ENCODE measurements at regions not wholly inside any gene's neighbourhood (a gene's known extent, or its start where the extent isn't known, plus 50 kb on each side); places are given as distances from the start of the nearest gene placed in this dataset.

GRCh38 chr10:43980313-43980712, 331.6 kb upstream of the ZNF32 start:
- TF ChIP-seq, protein P1, sequence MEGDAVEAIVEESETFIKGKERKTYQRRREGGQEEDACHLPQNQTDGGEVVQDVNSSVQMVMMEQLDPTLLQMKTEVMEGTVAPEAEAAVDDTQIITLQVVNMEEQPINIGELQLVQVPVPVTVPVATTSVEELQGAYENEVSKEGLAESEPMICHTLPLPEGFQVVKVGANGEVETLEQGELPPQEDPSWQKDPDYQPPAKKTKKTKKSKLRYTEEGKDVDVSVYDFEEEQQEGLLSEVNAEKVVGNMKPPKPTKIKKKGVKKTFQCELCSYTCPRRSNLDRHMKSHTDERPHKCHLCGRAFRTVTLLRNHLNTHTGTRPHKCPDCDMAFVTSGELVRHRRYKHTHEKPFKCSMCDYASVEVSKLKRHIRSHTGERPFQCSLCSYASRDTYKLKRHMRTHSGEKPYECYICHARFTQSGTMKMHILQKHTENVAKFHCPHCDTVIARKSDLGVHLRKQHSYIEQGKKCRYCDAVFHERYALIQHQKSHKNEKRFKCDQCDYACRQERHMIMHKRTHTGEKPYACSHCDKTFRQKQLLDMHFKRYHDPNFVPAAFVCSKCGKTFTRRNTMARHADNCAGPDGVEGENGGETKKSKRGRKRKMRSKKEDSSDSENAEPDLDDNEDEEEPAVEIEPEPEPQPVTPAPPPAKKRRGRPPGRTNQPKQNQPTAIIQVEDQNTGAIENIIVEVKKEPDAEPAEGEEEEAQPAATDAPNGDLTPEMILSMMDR (conservative IDR thresholded peaks at IDR 0.05 in 1 of 2, IDR thresholded peaks at IDR 0.05 in 1 of 2; ENCODE audit: extremely low read depth in 1 of 2, insufficient read depth in 1 of 2, low read depth in 1 of 2, low read length in 2 of 2) = no peak
- TF ChIP-seq EZH2 (IDR thresholded peaks at IDR 0.05; ENCODE audit: borderline replicate concordance, low read length) = no peak
